CD4-positive, alpha-beta T cell treated with Interleukin-6 at 100 ng/mL for 8 hours (primary cell): ENCODE measurements at regions not wholly inside any gene's neighbourhood (a gene's known extent, or its start where the extent isn't known, plus 50 kb on each side); places are given as distances from the start of the nearest gene placed in this dataset.

Experiments
- DNase-seq: peaks from one replicate; pipeline ENCODE4 v3.0.0-alpha.2; 2020; ENCODE audit warnings: mixed read lengths, low spot score

DNA sequence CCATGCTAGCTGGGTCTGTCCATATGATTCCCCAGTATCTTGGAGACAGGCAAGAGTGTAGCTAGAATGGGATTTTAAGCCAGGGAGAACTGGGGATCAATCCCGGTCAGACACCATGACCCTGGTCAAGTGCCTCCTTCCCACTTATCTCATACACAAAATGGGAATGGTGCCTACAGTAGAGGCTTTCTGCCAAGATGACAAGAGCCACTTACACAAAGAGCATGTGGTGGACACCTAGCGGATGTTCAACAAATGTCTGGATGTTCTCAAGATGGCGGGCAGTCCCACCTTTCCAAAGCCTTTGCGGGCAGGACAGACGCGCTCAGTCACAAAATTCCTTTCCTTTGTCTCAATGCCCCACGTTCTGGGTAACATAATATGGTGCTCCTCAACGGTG is 57.3 kb downstream of the MAF start:
- DNase-seq = no peak

DNA sequence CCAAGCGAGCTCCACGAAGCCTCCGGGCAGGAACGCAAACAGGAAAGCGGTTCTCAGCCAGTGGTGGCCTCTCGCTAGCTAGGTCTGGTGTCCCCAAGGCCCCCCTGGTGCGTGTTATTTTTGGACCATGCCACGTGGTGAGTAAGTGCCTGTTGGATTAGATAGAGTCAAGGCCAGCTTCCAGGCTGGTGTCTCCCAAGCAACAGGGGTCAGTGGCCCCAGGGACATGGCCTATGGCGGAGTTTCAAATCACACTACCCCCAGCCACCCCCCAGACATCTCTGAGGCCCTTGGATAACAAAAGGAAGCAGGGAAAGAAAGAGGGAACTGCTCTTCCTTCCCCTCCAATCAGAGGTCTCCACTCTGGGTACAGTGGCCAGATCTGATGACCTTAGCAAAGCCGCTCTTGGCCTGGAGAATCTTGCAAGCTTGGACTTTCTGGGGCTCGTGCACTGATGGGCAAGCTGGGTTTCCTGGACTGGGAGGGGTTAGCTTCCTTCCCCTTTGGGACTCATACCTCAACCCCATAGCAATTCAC is 58.2 kb downstream of the MAF start:
- no peak for DNase-seq

DNA sequence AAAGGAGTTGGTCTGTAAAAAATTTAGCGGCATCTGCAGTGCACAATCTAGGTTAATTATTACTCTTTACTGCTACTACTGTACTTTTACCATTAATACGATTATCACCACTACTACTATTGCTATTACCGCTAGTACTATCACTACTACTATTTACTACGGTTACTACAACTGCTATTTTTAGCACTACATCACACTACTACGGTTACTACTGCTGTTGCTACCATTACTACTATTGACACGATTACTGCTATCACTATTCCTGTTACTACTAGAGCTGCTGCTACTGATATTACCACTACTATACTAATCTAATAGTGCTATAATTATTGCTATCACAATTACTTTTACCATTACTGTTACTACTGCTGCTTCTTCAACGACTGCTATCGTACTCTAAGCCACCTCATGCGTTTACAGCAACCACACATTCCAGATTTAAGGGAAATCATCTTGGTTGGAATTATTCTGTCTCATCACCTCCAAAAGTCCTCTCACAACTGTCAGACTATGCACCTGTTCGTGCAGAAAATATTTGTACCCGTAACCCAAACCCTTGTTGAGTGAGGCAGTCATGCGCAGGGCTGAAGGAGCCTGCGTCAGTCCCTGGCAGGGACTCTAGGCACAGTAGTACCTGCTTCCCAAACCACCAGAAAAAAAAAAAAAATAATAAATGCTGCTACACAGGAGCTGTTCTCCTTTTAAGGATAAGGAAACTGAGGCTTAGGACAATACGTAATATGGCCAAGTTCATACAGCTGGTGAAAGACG is 59.5 kb downstream of the MAF start:
- DNase-seq = no peak

DNA sequence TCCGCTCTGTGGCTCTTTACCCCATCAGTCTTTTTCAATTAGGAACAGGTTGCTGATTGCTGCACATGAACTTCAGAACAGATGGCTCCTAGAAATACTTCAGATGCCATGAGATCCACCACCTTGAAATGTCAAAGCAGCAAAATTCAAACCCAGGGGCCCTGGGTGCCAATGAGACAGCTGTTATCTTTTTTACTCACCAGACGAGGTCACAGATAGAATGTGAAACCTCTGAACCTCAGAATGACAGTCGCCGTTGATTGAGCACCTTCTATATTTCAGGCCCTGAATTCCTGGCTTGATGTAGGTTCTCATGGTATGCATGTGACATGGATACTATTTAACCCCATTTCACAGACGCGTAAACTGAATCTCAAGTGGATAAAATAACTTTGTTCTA is 63.0 kb downstream of the MAF start:
- DNase-seq = no peak

DNA sequence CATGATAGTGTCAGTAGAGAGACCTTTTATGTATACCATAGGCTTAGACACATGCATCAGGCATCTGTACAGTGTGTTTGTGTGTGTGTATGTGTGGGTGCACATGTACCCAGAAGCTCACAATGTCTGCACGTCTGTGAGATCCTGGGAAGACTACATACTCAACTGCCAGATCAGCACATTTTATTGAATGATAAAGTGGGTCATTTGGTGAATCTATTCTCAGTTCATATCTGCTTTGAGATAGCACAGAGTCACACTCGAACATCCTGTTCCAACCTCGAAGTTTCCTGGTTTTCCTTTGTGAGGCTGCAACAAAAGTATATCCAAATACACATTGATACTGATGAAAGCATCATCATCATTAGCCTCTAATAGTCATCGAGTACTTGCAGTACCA is 63.6 kb downstream of the MAF start:
- no peak for DNase-seq

DNA sequence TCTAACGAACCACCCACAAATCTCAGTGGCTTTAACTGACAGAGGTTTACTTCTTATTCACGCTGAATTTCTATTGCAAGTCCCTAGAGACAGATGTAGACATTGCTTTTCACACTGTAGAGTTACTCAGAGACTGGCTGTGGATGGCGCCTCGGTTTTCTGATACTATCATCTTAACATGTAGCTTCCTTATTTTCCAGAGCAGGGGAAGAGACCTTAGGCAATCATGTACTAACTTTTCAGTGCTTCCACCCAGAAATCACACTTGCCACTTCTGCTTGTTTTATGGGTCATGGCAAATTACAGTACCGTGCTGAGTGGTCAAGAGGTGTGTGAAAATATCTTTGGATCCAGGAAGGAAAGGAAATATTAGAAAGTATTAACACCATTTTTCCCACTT is 65.4 kb downstream of the MAF start:
- no peak for DNase-seq

DNA sequence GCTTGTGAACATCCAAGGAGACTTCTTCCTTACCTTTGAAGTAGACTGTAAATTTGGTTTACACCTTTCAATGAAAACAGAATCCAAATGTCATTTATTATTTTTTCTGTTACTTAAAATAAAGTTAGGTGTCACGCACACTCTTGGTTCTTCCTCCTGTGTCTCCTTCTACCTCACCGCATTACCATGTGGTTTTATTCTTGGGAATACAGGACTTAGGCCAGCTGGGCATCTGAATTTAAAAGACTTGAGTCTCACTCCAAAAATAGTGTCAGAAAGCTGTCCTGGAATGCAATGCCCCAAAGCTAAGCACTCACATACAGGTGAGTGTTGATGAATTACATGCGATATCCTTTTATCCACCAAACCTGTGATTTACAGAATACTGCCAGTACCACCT is 66.4 kb downstream of the MAF start:
- no peak for DNase-seq

DNA sequence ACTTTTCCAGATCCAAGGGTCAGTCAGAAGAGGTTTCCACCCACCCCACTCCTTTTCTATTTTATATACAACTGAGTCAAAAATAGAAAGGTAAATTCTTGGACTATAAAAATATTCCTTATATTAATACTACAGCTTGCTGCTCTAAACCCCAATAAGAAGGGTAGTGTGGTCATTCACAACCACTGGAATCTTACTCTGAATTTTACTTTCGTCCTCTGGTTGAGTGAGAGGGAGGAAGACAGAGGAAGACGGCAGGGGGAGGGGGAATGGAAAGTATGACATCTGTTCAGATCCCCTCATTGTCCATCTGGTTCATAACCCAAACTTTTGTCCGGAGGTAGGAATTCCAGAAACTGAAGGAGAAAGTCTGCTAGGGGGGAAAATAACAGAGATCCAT is 67.2 kb downstream of the MAF start:
- DNase-seq = no peak

DNA sequence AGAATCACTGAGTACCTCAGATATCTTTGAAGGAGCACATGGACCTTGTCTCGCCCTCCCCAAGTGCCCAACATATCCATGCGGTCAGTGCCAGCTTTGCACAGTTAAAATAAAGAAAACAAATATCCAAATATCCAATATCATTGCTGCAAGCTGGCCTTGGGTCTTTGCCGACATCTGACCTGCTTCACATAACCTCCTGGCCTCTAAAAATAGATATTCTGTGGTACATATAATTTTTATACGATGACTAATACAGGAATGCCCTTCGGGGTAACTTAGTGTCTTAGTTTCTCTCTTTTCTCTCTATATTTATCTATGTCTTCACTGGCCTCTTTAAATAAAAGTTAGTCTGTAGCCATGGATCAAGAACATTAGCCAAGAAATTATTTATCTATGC is 67.8 kb downstream of the MAF start:
- no peak for DNase-seq

DNA sequence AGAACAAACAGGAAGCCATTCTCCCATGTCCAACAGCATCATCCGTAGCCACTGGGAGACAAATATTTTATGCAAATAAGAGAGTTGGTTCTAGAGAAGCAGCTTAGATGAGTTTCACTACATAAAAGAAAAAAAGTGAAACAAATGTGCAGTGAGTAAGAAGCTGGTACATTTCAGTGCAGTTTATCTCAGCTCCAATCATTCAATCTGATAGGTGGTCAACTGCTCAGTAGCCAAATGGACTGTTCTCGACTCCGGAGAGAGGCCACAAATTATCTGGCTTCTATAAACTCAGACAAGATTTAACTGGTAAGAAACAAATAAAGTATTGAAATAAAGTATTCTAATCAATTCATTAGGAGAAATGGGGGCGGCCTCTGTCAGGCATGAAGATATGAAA is 68.3 kb downstream of the MAF start:
- no peak for DNase-seq

DNA sequence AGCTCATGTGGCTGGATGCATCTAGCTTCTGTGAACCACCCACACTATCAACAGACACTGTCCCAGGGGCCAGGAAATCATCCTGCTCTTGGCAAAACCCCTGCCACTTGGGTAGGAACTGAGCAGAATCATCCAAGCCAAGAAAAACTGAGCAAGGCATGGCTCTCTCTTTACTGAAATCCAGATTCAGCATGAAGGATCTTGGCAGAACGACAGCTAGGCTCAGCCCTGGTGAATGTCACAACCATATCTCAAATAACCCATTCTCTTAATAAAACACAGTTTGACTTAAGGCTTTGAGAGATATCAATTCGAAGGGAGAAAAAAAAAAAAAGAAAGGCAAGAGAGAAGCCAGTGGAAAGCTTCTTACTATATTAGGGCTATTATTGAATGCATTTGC is 72.2 kb downstream of the MAF start:
- DNase-seq = no peak

DNA sequence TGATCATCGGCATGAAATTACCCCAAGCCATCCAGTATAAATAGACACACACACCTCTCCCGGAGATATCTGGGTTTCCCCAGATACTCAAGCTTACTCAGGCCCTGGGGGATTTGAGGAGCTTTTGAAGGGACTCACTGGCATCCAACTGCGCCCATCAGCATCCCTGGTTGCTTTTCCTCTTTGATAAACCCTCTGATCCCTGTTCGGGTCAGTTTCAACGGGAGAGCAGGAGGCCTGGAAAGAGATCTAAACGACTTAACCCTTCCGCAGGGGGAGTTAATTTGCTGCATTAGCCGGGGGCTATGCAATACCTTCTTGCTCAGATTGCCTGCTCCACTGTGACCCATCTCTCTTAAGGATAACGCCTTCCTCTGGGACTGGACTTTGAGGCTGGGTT is 76.6 kb downstream of the MAF start:
- DNase-seq = no peak

DNA sequence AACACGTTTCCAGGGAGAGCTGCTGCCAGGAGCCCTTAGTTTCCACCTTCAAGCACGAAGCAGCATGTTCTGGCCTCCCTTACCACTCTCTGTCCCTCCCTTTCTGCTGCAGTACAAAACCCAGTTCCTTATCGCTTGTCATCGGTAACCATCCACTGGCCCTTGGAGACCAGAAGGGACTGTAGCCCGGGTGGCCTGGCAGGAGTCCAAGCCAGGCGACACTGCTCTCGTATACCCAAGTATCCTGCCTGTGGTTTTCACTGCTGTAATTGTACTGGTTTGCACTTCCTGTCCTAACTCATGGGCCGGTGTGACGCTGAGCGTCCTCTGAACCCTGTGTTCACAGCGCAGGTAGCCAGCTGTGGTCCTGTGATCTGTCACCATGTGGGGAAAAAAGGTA is 81.1 kb downstream of the MAF start:
- no peak for DNase-seq

DNA sequence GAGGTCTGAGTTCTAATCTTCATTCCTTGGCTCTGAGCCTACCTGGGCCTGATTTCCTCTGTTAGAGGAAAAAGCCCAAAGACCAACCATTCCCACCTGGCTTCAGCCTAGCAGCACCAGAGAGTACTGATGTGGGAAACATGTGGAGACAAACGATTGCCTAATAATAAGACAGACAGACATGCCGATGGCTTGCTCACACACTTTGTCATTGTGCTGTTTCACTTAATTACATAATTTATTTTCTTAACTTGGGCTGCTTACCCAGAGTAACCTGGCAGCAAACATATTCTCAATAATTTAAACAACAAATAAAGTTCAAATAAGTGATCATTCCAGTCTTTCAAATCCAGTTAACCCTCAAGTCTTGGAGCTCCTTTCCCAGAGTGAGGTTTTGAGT is 83.4 kb downstream of the MAF start:
- DNase-seq = no peak

DNA sequence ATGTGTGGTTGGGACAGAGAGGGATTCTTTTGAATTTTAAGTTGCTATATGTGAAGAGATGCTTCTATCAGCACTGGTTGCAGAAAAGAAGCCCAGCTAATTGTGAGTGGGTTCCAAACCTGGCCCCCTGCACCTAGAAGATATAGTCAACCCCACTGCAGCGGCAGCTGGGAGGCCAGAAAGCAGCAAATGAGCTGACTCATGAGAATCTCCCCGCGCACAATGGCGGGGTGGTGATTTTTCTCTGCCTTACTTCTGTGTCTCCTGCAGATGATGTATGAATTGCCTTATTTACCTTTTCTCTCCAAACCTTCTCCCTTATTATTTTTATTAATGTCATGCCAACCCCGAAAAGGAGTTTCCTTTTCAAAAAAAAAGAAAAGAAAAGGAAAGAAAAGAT is 89.7 kb downstream of the MAF start:
- DNase-seq = no peak

DNA sequence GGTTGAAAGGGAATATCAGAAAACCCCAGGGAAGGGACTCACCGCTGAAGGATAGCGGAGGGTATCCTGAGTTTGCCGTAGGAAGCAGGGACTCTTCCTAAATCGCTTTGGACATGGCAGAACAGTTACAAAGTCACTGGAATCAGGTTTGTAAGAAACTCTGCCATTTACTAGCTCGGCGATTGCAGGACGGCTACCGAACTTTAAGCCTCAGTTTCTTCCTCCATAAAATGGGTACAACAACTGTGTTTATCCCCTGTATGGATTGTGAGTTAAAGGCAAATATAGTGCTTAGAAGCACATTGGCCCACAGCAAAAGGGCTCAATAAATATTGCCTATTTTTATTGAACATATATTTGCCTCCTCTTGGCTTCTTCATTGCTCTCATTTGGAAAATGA is 90.6 kb downstream of the MAF start:
- no peak for DNase-seq

DNA sequence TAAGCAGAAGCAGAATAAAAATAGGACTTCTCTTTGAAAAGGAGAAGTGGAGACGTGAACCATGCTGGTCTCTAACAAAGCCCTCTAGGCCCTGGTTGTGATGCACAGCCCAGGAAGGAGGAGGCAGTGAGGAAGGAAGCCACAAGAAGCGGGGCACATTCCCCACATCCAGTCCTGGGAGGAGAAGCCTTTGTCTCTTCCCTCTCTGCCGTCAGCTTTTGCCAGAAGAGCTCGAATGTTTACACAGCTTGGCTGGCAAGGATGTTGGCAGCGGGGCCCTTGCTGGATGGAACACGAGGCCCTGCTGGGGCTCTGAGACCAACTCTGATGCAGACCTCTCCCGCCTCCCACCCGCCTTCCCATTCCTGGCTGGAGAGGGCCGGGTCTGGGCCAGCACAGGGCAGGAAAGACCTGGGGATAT is 91.3 kb downstream of the MAF start:
- DNase-seq = no peak

DNA sequence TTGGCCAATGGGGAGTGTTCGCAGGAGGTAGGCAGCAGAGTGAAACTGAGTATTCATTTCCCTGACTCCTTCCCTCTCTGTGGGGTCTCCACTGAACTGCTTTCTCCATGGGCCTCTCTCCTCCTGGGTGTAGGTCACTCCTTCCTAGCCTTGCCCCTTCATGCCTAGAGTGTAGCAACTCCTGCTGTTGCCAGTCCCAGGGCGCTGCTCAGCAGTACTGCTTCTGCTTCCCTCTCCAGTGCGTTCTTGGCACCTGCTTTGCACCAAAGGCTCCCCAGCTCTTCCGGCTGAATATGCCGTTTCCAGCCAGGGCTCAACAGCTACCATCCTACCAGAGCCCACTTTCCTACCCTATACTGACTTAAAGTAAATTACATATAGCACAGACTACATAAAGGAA is 92.2 kb downstream of the MAF start:
- no peak for DNase-seq

DNA sequence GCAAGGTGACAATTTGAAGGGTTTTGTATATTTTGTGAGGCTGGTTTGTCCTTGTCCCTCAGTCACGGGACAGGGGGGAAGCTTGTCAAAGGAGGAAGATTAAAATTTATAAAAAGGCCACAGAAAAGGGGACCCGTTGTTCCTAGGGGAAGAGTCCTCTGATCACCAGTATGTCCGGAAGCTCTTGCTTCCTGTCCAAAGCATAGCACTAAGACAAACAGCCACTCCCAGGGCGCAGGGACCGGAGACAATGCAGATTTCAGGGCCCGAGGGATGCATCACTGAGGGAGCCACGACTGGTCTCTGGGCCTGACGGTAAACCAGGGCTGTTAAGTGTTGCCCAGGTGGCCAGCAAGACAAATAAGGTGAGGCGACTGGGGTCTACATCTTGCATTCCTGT is 95.2 kb downstream of the MAF start:
- DNase-seq = no peak

DNA sequence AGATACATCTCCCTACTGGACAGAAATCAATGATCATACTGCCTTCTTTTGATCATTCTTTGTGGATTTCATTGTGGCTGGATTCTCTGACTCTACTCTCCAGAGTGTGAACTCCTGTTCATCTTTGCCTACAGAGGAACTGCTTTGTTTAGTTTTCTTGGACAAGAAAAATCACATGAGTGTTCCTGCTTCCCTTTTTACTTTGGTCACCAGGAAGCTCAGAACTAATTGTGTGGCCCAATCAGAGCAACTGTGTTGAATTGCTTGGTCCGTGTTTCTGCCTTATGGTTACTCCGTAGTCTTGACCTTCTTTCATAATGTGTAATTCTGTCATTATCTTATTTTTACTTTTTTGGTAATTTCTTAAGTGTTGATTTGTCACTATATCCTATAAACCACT is 97.0 kb downstream of the MAF start:
- no peak for DNase-seq

DNA sequence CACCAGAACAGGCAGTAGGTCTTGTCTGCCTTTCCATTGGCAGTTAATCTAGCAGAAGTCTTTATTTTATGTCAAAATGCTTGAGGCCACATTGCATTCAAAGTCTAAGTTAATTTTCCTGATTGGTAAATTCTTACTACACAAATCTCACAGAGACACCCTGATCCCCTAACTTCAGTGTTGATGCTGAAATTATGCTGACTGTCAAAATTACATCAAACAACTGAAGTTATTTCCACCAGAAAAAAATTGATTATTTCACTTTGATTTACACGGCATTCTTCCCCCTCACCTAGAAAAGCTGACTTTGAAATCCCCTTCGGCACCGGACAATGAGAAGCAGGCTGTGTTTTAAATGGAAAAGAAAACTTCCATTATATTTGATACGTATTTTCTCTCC is 99.1 kb downstream of the MAF start:
- no peak for DNase-seq

DNA sequence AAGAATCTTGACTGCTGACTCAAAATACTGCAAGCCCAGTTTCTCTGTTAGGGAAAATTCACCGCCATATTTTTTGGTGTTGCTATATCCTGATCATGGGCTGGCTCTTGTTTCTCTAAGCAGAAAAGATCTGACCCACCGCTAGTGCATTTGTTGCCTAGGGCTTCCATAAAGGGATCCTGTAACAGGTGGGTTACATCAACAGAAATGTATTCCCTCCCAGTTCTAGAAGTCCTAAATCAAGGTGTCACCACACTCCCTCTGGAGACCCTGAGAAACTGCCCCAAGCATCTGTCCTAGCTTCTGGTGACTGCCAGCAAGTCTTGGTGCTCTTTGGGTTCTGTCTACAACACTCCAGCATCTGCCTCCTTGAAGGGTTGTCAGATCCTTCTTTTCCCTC is 99.7 kb downstream of the MAF start:
- DNase-seq = no peak

DNA sequence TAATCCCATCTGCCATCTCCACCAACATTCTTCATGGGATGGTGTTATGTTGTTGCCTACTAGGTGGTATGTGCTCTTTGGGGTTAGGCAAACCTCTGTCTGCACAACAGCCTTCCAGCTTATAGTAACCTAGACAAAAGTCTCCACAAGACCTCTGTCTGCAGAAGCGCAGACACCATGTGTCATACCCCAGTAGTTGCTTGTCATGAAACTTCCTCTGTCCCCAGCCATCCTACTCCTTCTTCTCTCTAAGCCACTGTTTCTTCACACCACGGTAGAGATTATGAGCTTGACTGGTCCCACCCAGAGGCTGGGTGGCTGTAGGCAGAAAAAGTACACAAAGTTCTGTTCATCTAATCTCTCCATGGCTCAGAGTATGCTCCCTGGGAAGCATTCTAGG is 100.3 kb downstream of the MAF start:
- no peak for DNase-seq

DNA sequence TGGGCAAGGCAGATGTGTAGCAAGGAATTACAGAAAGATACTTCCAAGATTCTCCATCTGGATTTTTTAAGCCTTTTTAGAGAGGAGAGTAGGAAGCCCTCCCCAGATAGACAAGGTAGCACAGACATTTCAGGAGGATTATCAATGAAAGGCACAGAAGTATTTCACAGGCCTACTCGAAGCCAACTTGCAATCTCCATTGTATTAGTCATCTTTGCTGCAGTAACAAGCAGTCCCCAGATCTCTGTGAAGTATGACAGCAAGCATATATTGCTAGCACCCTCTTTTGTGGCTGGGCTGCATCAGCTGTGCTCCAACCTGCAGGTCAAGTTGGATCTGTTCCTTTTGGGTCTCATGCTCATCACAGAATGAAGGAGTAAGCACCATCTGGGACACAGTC is 101.6 kb downstream of the MAF start:
- DNase-seq = no peak
